ENCODE measurements at regions not wholly inside any gene's neighbourhood (a gene's known extent, or its start where the extent isn't known, plus 50 kb on each side); places are given as distances from the start of the nearest gene placed in this dataset.
"Not testable (repeated sequence)": the region's sequence is repeated elsewhere in the genome, so short reads cannot be mapped to it uniquely, and the experiment has no call there.

DNA sequence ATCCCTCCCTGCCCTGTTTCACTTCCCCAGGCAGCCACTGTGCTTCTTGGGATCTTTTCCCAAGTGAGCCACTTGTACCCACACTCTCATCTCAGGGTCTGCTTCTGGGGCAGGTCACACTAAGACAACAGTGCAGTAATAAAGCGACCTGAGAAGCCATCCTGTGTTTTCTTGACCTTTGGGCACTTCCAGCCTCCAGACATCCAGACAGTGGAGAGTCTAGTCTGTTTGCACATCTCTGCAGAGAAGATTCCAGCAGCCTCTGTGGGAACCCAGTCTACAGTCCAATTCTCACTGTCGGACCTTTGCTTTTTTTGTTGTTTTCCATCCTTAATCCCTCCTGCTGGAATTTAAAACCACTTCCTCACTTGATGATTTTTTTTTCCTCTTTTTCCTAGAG lies 50.3 kb upstream of the ATP6AP2 start:
- H3K4me1 Mint-ChIP-seq (ENCODE audit: low read depth) = peaks cover 6% of the 10 kb centered on the region
- TF ChIP-seq, protein P1, sequence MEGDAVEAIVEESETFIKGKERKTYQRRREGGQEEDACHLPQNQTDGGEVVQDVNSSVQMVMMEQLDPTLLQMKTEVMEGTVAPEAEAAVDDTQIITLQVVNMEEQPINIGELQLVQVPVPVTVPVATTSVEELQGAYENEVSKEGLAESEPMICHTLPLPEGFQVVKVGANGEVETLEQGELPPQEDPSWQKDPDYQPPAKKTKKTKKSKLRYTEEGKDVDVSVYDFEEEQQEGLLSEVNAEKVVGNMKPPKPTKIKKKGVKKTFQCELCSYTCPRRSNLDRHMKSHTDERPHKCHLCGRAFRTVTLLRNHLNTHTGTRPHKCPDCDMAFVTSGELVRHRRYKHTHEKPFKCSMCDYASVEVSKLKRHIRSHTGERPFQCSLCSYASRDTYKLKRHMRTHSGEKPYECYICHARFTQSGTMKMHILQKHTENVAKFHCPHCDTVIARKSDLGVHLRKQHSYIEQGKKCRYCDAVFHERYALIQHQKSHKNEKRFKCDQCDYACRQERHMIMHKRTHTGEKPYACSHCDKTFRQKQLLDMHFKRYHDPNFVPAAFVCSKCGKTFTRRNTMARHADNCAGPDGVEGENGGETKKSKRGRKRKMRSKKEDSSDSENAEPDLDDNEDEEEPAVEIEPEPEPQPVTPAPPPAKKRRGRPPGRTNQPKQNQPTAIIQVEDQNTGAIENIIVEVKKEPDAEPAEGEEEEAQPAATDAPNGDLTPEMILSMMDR (IDR thresholded peaks at IDR 0.05; ENCODE audit: unreplicated experiment) = no peak
- peaks cover 17% of the 10 kb centered on the region for H3K9me3 Mint-ChIP-seq (ENCODE audit: low read depth)
- H3K27ac Mint-ChIP-seq = peak overlapping the region; percentile 59
- no peaks in the 10 kb centered on the region for H3K27me3 Mint-ChIP-seq
- no peak overlapping the region for H3K4me3 Mint-ChIP-seq (ENCODE audit: low read depth)
- no peak for DNase-seq (ENCODE audit: low spot score, unreplicated experiment)
- H3K36me3 Mint-ChIP-seq (ENCODE audit: insufficient read depth) = no peaks in the 10 kb centered on the region

DNA sequence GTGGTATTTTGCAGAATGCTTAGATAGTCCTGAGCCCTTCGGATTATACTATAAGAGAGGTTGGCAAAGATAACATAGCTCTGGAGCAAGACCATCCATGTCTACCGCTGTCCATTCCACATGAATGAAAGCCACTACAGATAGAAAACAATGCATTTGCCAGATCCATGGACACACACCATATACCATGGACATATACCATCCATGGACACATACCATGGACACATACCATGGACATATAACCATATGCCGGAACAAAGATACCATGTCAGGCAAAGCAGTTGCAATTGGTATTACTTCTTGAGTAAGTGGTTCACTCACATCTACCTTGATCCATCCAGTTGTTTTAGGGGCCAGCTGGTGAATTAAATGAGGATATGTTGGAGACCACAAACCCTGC lies 53.2 kb upstream of the ATP6AP2 start:
- peaks cover 18% of the 10 kb centered on the region for H3K9me3 Mint-ChIP-seq (ENCODE audit: low read depth)
- H3K36me3 Mint-ChIP-seq (ENCODE audit: insufficient read depth) = no peaks in the 10 kb centered on the region
- TF ChIP-seq, protein P1 (IDR thresholded peaks at IDR 0.05; ENCODE audit: unreplicated experiment) = no peak

DNA sequence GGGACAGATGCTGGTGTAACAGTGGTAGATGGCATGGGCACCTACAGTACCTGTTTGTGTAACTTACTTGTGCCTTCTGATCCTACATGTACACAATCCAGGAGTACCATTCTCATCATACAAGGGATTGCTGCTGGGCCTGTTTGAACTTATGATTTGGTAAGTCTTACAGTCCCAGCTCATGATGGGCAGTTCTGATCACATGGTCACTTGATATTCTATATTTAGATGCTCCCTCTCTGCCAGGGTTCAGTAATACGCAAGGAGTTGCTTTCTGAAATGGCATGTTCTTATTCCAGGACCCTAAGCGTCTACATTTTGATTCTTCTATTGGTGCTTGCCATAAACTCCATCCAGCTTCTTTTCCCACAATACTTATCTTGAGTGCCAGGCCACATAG lies 54.4 kb upstream of the ATP6AP2 start:
- H3K4me3 Mint-ChIP-seq (ENCODE audit: low read depth) = no peak overlapping the region
- H3K27me3 Mint-ChIP-seq = no peaks in the 10 kb centered on the region
- TF ChIP-seq, protein P1 (IDR thresholded peaks at IDR 0.05; ENCODE audit: unreplicated experiment) = no peak
- peaks cover 6% of the 10 kb centered on the region for H3K4me1 Mint-ChIP-seq (ENCODE audit: low read depth)
- no peak overlapping the region for H3K27ac Mint-ChIP-seq
- peaks cover 14% of the 10 kb centered on the region for H3K9me3 Mint-ChIP-seq (ENCODE audit: low read depth)
- H3K36me3 Mint-ChIP-seq (ENCODE audit: insufficient read depth) = no peaks in the 10 kb centered on the region
- DNase-seq (ENCODE audit: low spot score, unreplicated experiment) = no peak

More for the DNA sequence above, 53.2 kb upstream of the ATP6AP2 start:
- no peak overlapping the region for H3K27ac Mint-ChIP-seq
- peaks cover 6% of the 10 kb centered on the region for H3K4me1 Mint-ChIP-seq (ENCODE audit: low read depth)
- no peak overlapping the region for H3K4me3 Mint-ChIP-seq (ENCODE audit: low read depth)
- H3K27me3 Mint-ChIP-seq = no peaks in the 10 kb centered on the region
- no peak for DNase-seq (ENCODE audit: low spot score, unreplicated experiment)

DNA sequence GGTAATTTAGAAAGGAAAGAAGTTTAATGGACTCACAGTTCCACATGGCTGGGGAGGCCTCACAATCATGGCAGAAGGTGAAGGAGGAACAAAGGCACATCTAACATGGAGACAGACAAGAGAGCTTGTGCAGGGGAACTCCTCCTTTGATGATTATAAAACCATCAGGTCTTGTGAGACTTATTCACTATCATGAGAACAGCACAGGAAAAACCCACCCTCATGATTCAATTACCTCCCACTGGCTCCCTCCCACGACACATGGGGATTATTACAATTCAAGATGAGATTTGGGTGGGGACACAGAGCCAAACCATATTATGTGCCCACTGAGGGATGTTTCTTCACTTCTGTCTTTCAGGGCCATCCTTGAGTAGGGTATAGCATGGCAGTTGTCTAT lies 54.9 kb upstream of the ATP6AP2 start:
- H3K27me3 Mint-ChIP-seq; H3K36me3 Mint-ChIP-seq (ENCODE audit: insufficient read depth); DNase-seq (ENCODE audit: low spot score, unreplicated experiment); H3K4me1 Mint-ChIP-seq (ENCODE audit: low read depth); H3K4me3 Mint-ChIP-seq (ENCODE audit: low read depth); H3K27ac Mint-ChIP-seq: not testable (repeated sequence)
- peaks cover 14% of the 10 kb centered on the region for H3K9me3 Mint-ChIP-seq (ENCODE audit: low read depth)

DNA sequence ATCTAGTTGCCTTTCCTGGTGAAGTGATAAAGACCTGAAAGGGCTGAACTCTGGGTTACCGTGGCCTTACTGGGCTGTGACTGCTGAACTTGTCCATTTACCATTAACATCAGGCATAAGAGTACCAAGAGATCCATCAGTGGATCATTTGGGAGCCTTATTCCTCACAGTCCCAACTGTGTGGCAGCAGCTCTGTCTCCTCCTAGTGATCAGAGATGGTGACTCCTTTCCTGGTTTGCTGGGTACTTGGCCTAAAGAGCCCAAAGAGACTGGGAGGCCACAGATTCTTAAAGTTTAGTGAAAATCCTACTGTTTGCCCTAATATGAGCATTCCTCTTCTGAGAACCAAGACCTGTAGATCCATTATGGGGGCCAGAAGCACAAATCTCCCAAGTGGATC lies 56.3 kb upstream of the ATP6AP2 start:
- H3K27me3 Mint-ChIP-seq = no peaks in the 10 kb centered on the region
- no peak overlapping the region for H3K27ac Mint-ChIP-seq
- peaks cover 17% of the 10 kb centered on the region for H3K9me3 Mint-ChIP-seq (ENCODE audit: low read depth)
- no peaks in the 10 kb centered on the region for H3K4me1 Mint-ChIP-seq (ENCODE audit: low read depth)
- H3K36me3 Mint-ChIP-seq (ENCODE audit: insufficient read depth) = no peaks in the 10 kb centered on the region
- TF ChIP-seq, protein P1 (IDR thresholded peaks at IDR 0.05; ENCODE audit: unreplicated experiment) = no peak
- no peak overlapping the region for H3K4me3 Mint-ChIP-seq (ENCODE audit: low read depth)
- no peak for DNase-seq (ENCODE audit: low spot score, unreplicated experiment)

DNA sequence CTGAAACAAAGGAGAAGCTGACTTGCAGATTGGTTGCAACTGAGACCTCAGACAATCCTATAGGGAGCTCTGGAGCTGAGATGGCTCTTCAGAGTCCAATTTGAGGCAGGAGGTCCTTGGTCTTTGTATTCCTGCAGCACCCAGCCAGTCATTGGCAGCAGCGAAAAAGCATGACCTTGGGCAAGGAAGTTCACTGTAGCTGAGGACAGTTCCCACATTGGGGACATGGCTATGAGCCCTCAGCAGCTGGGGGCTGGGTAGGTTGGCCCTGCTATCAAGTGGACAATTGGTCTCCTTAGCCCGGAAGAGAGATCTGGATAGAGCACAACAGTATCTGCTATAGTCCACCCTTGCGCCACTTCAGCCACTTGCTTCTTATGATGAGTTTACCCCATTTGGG lies 56.9 kb upstream of the ATP6AP2 start:
- Mint-ChIP-seq H3K27me3 (no peaks in the 10 kb centered on the region), H3K9me3 (ENCODE audit: low read depth) (peaks cover 15% of the 10 kb centered on the region), H3K27ac (no peak overlapping the region), H3K4me3 (ENCODE audit: low read depth) (no peak overlapping the region), H3K4me1 (ENCODE audit: low read depth) (peaks cover 1% of the 10 kb centered on the region), H3K36me3 (ENCODE audit: insufficient read depth) (no peaks in the 10 kb centered on the region)
- DNase-seq (ENCODE audit: low spot score, unreplicated experiment) = no peak
- TF ChIP-seq, protein P1 (IDR thresholded peaks at IDR 0.05; ENCODE audit: unreplicated experiment) = no peak

Data from progenitor cell of endocrine pancreas (in vitro differentiated cells).